HT-29 (cell line): ENCODE measurements at regions not wholly inside any gene's neighbourhood (a gene's known extent, or its start where the extent isn't known, plus 50 kb on each side); places are given as distances from the start of the nearest gene placed in this dataset.
"Not testable (repeated sequence)": the region's sequence is repeated elsewhere in the genome, so short reads cannot be mapped to it uniquely, and the experiment has no call there.

ENCODE experiments used
- DNase-seq: peaks from one replicate; pipeline ENCODE4 v3.0.0-alpha.2; 2015; ENCODE audit warnings: low spot score

- no peak for DNase-seq
These were observed 458.8 kb upstream of the WWC1 start for GRCh38 chr5:167832609-167833008.

- DNase-seq = no peak
These were observed 458.0 kb upstream of the WWC1 start for GRCh38 chr5:167833456-167833855.

GRCh38 chr5:167835146-167835545 lies 456.3 kb upstream of the WWC1 start:
- DNase-seq = no peak

GRCh38 chr5:167837127-167837526 lies 454.3 kb upstream of the WWC1 start:
- DNase-seq = no peak

GRCh38 chr5:167839065-167839464 lies 452.4 kb upstream of the WWC1 start:
- DNase-seq = no peak

- no peak for DNase-seq
These were observed 450.8 kb upstream of the WWC1 start for GRCh38 chr5:167840527-167841130.

- no peak for DNase-seq
These were observed 447.4 kb upstream of the WWC1 start for GRCh38 chr5:167843881-167844572.

- DNase-seq = no peak
These were observed 445.5 kb upstream of the WWC1 start for GRCh38 chr5:167845952-167846351.

GRCh38 chr5:167849874-167850273 lies 441.6 kb upstream of the WWC1 start:
- DNase-seq = no peak

- DNase-seq = no peak
These were observed 440.5 kb upstream of the WWC1 start for GRCh38 chr5:167850911-167851310.

- DNase-seq = no peak
These were observed 440.0 kb upstream of the WWC1 start for GRCh38 chr5:167851416-167851815.

- no peak for DNase-seq
These were observed 438.9 kb upstream of the WWC1 start for GRCh38 chr5:167852515-167852914.

GRCh38 chr5:167853421-167853820 lies 438.0 kb upstream of the WWC1 start:
- no peak for DNase-seq

- no peak for DNase-seq
These were observed 435.6 kb upstream of the WWC1 start for GRCh38 chr5:167855818-167856217.

GRCh38 chr5:167857321-167857720 lies 434.1 kb upstream of the WWC1 start:
- no peak for DNase-seq

GRCh38 chr5:167858186-167858855 lies 433.1 kb upstream of the WWC1 start:
- not testable (repeated sequence) for DNase-seq

GRCh38 chr5:167861129-167861927 lies 430.1 kb upstream of the WWC1 start:
- DNase-seq = peak; percentile 26

- no peak for DNase-seq
These were observed 429.5 kb upstream of the WWC1 start for GRCh38 chr5:167861928-167862426.

- no peak for DNase-seq
These were observed 427.6 kb upstream of the WWC1 start for GRCh38 chr5:167863883-167864282.

- DNase-seq = no peak
These were observed 426.6 kb upstream of the WWC1 start for GRCh38 chr5:167864801-167865200.

- DNase-seq = no peak
These were observed 424.6 kb upstream of the WWC1 start for GRCh38 chr5:167866797-167867196.

- DNase-seq = no peak
These were observed 424.2 kb upstream of the WWC1 start for GRCh38 chr5:167867281-167867680.
